ENCODE measurements at regions not wholly inside any gene's neighbourhood (a gene's known extent, or its start where the extent isn't known, plus 50 kb on each side); places are given as distances from the start of the nearest gene placed in this dataset.

- TF ChIP-seq CTCF (IDR thresholded peaks at IDR 0.05): no peak
- no peak for TF ChIP-seq POLR2AphosphoS5 (IDR thresholded peaks at IDR 0.05)
- TF ChIP-seq POLR2A (IDR thresholded peaks at IDR 0.05): no peak
These were observed 409.1 kb downstream of the NPIPA7 start for GRCh38 chr16:16788004-16788403.
